ENCODE measurements at regions not wholly inside any gene's neighbourhood (a gene's known extent, or its start where the extent isn't known, plus 50 kb on each side); places are given as distances from the start of the nearest gene placed in this dataset.
"Not testable (repeated sequence)": the region's sequence is repeated elsewhere in the genome, so short reads cannot be mapped to it uniquely, and the experiment has no call there.

DNA sequence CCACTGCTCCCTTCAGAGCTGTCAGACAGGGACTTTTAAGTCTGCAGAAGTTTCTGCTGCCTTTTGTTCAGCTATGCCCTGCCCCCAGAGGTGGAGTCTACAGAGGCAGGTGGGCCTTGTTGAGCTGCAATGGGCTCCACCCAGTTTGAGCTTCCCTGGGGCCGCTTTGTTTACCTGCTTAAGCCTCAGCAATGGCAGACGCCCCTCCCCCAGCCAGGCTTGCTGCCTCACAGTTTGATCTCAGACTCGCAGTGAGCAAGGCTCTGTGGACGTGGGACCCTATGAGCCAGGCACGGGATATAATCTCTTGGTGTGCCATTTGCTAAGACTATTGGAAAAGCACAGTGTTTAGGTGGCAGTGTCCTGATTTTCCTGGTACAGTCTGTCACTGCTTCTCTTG is 104.2 kb upstream of the PTBP2 start:
- POLR2A ChIA-PET, result interaction anchor here (1.1 kb wide), 1 partner anchor 10 kb away, joined by 3 read pairs; no protein-coding TSS in a partner anchor
- H3K36me3 ChIP-seq (replicated peaks in 1 of 2; ENCODE audit: control insufficient read depth in 1 of 2, insufficient read depth in 2 of 2, low read length in 2 of 2); CTCF ChIA-PET (ENCODE audit: low intra/inter-chr PET ratio, low total read pairs); H3K9me3 ChIP-seq (ENCODE audit: low read length); FAIRE-seq; H3K27me3 ChIP-seq (ENCODE audit: control insufficient read depth in 1 of 2, insufficient read depth in 2 of 2, low read length in 2 of 2); H2AFZ ChIP-seq (ENCODE audit: low read length); H4K20me1 ChIP-seq (ENCODE audit: insufficient read depth, low read length); ATAC-seq; BruUV-seq (replicated peaks); H3K79me2 ChIP-seq (ENCODE audit: insufficient read depth, low read length); intact Hi-C loops (cut with micrococcal nuclease; ENCODE audit: unreplicated experiment); H3K27ac ChIP-seq (ENCODE audit: extremely low read length, insufficient read depth, low read length); H3K9ac ChIP-seq (ENCODE audit: insufficient read depth, low read depth, low read length); in situ Hi-C loops (cut with HindIII; ENCODE audit: extremely low pct_ligation_motif_present, low pct_unique_long_range_greater_than_20kb); H3K4me3 ChIP-seq (replicated peaks in 1 of 3; ENCODE audit: insufficient read depth in 1 of 3, low read depth in 2 of 3, low read length in 3 of 3); TF ChIP-seq FOXA1, SOX13, SOX6, FOXP1 (IDR thresholded peaks at IDR 0.05): not testable (repeated sequence)
- WGBS (ENCODE audit: low lambda C conversion rate), result 0% methylated on average over 1 of the region's 5 CpGs
- Histone ChIP-seq H3K4me1 (ENCODE audit: insufficient read depth, low read length) (peaks cover 15% of the 10 kb centered on the region), H3K4me2 (ENCODE audit: low read depth, low read length) (peak overlapping the region; percentile 53)
- peak; percentile 9 for DNase-seq (ENCODE audit: low spot score)
- TF ChIP-seq FOXA1 (CRISPR knock-in tag; IDR thresholded peaks at IDR 0.05), result peak; percentile 25; the same call in 1 of the 2 replicates
- TF ChIP-seq, protein P1, sequence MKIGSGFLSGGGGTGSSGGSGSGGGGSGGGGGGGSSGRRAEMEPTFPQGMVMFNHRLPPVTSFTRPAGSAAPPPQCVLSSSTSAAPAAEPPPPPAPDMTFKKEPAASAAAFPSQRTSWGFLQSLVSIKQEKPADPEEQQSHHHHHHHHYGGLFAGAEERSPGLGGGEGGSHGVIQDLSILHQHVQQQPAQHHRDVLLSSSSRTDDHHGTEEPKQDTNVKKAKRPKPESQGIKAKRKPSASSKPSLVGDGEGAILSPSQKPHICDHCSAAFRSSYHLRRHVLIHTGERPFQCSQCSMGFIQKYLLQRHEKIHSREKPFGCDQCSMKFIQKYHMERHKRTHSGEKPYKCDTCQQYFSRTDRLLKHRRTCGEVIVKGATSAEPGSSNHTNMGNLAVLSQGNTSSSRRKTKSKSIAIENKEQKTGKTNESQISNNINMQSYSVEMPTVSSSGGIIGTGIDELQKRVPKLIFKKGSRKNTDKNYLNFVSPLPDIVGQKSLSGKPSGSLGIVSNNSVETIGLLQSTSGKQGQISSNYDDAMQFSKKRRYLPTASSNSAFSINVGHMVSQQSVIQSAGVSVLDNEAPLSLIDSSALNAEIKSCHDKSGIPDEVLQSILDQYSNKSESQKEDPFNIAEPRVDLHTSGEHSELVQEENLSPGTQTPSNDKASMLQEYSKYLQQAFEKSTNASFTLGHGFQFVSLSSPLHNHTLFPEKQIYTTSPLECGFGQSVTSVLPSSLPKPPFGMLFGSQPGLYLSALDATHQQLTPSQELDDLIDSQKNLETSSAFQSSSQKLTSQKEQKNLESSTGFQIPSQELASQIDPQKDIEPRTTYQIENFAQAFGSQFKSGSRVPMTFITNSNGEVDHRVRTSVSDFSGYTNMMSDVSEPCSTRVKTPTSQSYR (CRISPR knock-in tag; IDR thresholded peaks at IDR 0.05; ENCODE audit: borderline replicate concordance), result peak; percentile 87
- peak; percentile 28; the same call in 1 of the 2 replicates for TF ChIP-seq FOXA3 (CRISPR knock-in tag; IDR thresholded peaks at IDR 0.05)
- TF ChIP-seq SOX13 (CRISPR knock-in tag; conservative IDR thresholded peaks at IDR 0.05 in 1 of 2, IDR thresholded peaks at IDR 0.05 in 1 of 2), result peak in 1 of 2 experiments; percentile 53; a peak in 1 of 4 replicates
- TF ChIP-seq SOX6 (CRISPR knock-in tag; IDR thresholded peaks at IDR 0.05), result peak; percentile 42; the same call in 1 of the 2 replicates
- 0 out of 2 replicates have a peak, but pooled peaks have one; percentile 43 for TF ChIP-seq FOXP1 (CRISPR knock-in tag; IDR thresholded peaks at IDR 0.05)
- TF ChIP-seq POGZ (CRISPR knock-in tag; IDR thresholded peaks at IDR 0.05), result peak; percentile 21; the same call in 1 of the 2 replicates
- TF ChIP-seq ZNF772 (CRISPR knock-in tag; IDR thresholded peaks at IDR 0.05), result peak; percentile 45; the same call in 1 of the 2 replicates
- TF ChIP-seq SALL1 (CRISPR knock-in tag; IDR thresholded peaks at IDR 0.05), result peak; percentile 29; the same call in 1 of the 2 replicates
- peak; percentile 28 for TF ChIP-seq YY1 (IDR thresholded peaks at IDR 0.05; ENCODE audit: insufficient read depth, insufficient replicate concordance, low read depth, low read length)
- TF ChIP-seq, protein P2, sequence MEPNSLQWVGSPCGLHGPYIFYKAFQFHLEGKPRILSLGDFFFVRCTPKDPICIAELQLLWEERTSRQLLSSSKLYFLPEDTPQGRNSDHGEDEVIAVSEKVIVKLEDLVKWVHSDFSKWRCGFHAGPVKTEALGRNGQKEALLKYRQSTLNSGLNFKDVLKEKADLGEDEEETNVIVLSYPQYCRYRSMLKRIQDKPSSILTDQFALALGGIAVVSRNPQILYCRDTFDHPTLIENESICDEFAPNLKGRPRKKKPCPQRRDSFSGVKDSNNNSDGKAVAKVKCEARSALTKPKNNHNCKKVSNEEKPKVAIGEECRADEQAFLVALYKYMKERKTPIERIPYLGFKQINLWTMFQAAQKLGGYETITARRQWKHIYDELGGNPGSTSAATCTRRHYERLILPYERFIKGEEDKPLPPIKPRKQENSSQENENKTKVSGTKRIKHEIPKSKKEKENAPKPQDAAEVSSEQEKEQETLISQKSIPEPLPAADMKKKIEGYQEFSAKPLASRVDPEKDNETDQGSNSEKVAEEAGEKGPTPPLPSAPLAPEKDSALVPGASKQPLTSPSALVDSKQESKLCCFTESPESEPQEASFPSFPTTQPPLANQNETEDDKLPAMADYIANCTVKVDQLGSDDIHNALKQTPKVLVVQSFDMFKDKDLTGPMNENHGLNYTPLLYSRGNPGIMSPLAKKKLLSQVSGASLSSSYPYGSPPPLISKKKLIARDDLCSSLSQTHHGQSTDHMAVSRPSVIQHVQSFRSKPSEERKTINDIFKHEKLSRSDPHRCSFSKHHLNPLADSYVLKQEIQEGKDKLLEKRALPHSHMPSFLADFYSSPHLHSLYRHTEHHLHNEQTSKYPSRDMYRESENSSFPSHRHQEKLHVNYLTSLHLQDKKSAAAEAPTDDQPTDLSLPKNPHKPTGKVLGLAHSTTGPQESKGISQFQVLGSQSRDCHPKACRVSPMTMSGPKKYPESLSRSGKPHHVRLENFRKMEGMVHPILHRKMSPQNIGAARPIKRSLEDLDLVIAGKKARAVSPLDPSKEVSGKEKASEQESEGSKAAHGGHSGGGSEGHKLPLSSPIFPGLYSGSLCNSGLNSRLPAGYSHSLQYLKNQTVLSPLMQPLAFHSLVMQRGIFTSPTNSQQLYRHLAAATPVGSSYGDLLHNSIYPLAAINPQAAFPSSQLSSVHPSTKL (CRISPR knock-in tag; IDR thresholded peaks at IDR 0.05), result 0 out of 2 replicates have a peak, but pooled peaks have one; percentile 29
- peak; percentile 28; the same call in 1 of the 2 replicates for TF ChIP-seq ZNF687 (CRISPR knock-in tag; IDR thresholded peaks at IDR 0.05)
